ENCODE measurements at regions not wholly inside any gene's neighbourhood (a gene's known extent, or its start where the extent isn't known, plus 50 kb on each side); places are given as distances from the start of the nearest gene placed in this dataset.

- TF ChIP-seq CTCF (IDR thresholded peaks at IDR 0.05) (no peak), POLR2A (IDR thresholded peaks at IDR 0.05) (no peak)
Measured at GRCh38 chr11:134687548-134687947, 275.5 kb upstream of the B3GAT1 start.

All from thyroid gland (tissue), 4 donors.